Progenitor cell of endocrine pancreas (in vitro differentiated cells): ENCODE measurements at regions not wholly inside any gene's neighbourhood (a gene's known extent, or its start where the extent isn't known, plus 50 kb on each side); places are given as distances from the start of the nearest gene placed in this dataset.

Experiments used
- DNase-seq: peaks from one replicate; pipeline ENCODE4 v3.0.0; 2021; ENCODE audit warnings: low spot score; ENCODE audit not compliant: unreplicated experiment
- H3K27ac Mint-ChIP-seq: 2 replicates; pipeline ENCODE4 v1.8.0; 2021; ENCODE audit warnings: mild to moderate bottlenecking, moderate library complexity, mixed read lengths
- H3K27me3 Mint-ChIP-seq: 2 replicates; pipeline ENCODE4 v1.8.0; 2021; ENCODE audit warnings: mixed read lengths
- H3K36me3 Mint-ChIP-seq: 2 replicates; pipeline ENCODE4 v1.8.0; 2022; ENCODE audit warnings: mixed read lengths; ENCODE audit not compliant: insufficient read depth
- H3K4me1 Mint-ChIP-seq: 2 replicates; pipeline ENCODE4 v1.8.0; 2021; ENCODE audit warnings: low read depth, mixed read lengths
- H3K4me3 Mint-ChIP-seq: 2 replicates; pipeline ENCODE4 v1.8.0; 2021; ENCODE audit warnings: low read depth, mild to moderate bottlenecking, moderate library complexity, mixed read lengths
- H3K9me3 Mint-ChIP-seq: 2 replicates; pipeline ENCODE4 v1.8.0; 2021; ENCODE audit warnings: low read depth, mixed read lengths
- CTCF ChIP-seq: fragments of 200-600 bp; sonication (generic); IDR thresholded peaks from one replicate; pipeline ENCODE4 v1.5.0; 2021; ENCODE audit warnings: antibody characterized with exemption, mild to moderate bottlenecking; ENCODE audit not compliant: unreplicated experiment

DNA sequence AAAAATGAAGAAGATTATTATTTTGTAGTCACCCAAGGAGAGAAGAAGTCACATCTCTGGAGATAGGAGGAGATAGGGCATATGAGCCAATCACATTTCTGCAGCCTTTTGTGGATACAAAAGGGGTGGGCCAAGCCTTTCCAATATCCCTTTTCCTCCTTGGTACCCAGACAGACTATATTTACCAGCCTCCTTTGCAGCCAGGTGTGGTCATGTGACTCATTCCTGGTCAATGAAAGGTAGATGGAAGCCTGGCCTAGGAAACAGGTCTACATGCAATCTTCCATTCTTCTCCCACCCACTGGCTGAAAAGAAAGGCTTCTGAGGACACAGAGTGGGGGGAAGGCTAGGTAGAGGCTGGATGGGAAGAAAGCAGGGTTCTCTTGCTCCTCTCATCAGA is 58.1 kb upstream of the ERG start:
- H3K4me1 Mint-ChIP-seq: peaks cover 10% of the 10 kb centered on the region
- no peak for TF ChIP-seq CTCF
- peaks cover 11% of the 10 kb centered on the region for H3K9me3 Mint-ChIP-seq
- H3K4me3 Mint-ChIP-seq: no peak overlapping the region
- H3K27me3 Mint-ChIP-seq: peaks cover 5% of the 10 kb centered on the region
- DNase-seq: no peak
- no peak overlapping the region for H3K27ac Mint-ChIP-seq
- H3K36me3 Mint-ChIP-seq: no peaks in the 10 kb centered on the region

GRCh38 chr21:38561205-38561604 is 62.9 kb upstream of the ERG start:
- no peak overlapping the region for H3K27ac Mint-ChIP-seq
- peaks cover 18% of the 10 kb centered on the region for H3K27me3 Mint-ChIP-seq
- no peaks in the 10 kb centered on the region for H3K36me3 Mint-ChIP-seq
- no peak overlapping the region for H3K4me3 Mint-ChIP-seq
- H3K9me3 Mint-ChIP-seq: peaks cover 4% of the 10 kb centered on the region
- no peak for DNase-seq
- H3K4me1 Mint-ChIP-seq: peaks cover 17% of the 10 kb centered on the region
- no peak for TF ChIP-seq CTCF

GRCh38 chr21:38561613-38562581 is 63.6 kb upstream of the ERG start:
- H3K4me1 Mint-ChIP-seq: peaks cover 17% of the 10 kb centered on the region
- no peak for TF ChIP-seq CTCF
- H3K36me3 Mint-ChIP-seq: no peaks in the 10 kb centered on the region
- no peak for DNase-seq
- no peak overlapping the region for H3K27ac Mint-ChIP-seq
- peaks cover 18% of the 10 kb centered on the region for H3K27me3 Mint-ChIP-seq
- peaks cover 4% of the 10 kb centered on the region for H3K9me3 Mint-ChIP-seq
- no peak overlapping the region for H3K4me3 Mint-ChIP-seq

GRCh38 chr21:38567335-38567969 is 69.2 kb upstream of the ERG start:
- Mint-ChIP-seq H3K4me3 (no peak overlapping the region), H3K27ac (no peak overlapping the region), H3K9me3 (peaks cover 4% of the 10 kb centered on the region), H3K4me1 (peaks cover 3% of the 10 kb centered on the region), H3K27me3 (peaks cover 31% of the 10 kb centered on the region), H3K36me3 (no peaks in the 10 kb centered on the region)
- DNase-seq: no peak
- TF ChIP-seq CTCF: no peak

DNA sequence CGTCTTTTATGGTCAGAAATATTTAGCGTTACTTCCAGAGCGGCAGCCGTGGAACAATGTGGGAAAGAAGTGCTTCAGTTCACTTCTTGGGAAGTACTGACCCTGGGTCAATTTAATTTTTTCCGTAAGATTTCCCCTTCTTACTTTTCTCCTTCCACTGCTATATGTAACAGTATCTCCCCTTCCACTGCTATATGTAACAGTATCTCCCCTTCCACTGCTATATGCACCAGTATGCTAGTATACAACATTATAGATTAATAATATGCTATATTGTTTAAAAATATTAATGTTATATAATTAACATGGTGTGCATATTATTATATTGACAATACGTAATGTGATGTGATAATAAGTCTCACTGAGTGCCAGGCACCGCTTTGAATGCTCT is 69.7 kb upstream of the ERG start:
- Mint-ChIP-seq H3K9me3 (peaks cover 4% of the 10 kb centered on the region), H3K4me3 (no peak overlapping the region), H3K4me1 (no peaks in the 10 kb centered on the region), H3K36me3 (no peaks in the 10 kb centered on the region), H3K27me3 (peaks cover 31% of the 10 kb centered on the region), H3K27ac (no peak overlapping the region)
- no peak for DNase-seq
- no peak for TF ChIP-seq CTCF
